ENCODE measurements at regions not wholly inside any gene's neighbourhood (a gene's known extent, or its start where the extent isn't known, plus 50 kb on each side); places are given as distances from the start of the nearest gene placed in this dataset.

DNA sequence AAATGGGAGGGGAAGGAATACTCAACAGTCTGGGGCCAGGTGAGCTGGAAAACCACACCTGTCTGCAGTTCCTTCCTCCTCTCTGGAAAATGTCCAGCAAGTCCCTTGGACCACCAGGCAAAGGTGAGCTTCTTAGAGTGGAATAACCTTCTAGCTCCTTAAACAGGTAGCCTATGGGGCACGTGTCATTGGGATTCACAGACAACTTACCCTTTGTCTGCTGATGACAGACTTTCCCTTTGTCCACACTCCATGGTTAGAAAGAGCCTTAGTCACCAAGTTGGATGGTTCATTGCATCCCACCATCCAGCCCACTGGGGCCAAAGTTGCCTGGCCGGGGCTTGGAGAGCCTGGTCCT, 98.0 kb upstream of the ITGA6 start:
- no peak for DNase-seq (ENCODE audit: low read depth in 3 of 3)

DNA sequence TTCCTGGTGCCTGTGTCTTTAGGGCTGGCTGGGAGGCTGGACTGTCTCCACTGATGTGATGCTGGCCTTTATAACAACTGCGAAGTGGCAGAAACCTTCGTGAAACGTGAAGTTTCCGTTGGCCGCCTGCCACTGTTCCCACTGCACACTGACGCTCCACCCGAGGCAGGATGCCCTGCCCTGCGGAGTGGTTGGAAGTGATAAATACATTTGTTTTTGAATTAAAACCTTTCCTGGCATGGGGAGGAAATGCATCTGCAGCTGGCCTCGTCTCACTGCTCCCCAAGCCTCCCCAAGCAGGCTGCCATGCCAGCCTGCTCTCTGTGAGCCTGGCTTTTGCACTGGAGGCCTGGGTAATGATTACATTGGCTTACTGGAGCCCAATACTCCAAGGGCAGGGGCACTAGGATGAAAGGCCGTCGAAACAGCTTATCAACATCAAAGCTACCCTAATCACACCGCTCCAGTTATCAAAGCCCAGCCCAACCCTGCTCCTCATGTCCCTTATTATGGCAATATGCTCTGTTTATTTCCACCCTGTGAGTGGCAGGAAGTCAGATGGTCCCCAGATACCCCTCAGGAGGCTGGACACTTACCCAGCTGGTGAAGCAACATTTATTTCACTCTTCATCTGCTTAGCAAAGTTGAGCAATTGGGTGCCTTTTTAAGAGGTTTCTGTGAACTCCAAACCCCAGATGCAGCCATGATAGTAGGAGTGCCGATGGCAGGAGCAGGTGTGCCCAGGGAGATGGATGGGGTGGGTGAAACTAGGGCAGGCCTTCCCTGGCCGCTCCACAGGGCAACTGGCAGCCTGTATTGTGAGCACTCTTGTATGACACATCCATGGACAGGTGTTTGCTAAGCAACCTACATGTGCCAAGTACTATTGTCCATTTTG, 97.4 kb upstream of the ITGA6 start:
- DNase-seq (ENCODE audit: low read depth in 3 of 3) = no peak

DNA sequence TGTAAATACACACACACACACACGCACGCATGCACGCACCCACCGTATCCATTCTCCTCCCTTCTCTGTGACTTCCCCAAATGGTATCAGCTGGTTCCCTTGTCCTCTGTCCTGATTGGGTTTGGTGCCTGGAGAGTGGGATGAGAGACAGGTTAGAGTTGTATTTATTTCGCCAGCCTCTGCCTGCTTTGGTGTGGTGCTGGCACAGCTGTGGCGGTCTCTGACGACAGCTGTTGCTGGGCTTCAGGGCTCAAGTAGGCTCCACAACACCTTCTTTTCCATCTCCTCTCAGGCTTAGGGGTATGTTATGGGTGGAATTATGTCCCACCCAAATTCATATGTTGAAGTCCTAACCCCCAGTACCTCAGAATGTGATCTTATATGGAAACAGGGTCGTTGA, 94.9 kb upstream of the ITGA6 start:
- no peak for DNase-seq (ENCODE audit: low read depth in 3 of 3)

DNA sequence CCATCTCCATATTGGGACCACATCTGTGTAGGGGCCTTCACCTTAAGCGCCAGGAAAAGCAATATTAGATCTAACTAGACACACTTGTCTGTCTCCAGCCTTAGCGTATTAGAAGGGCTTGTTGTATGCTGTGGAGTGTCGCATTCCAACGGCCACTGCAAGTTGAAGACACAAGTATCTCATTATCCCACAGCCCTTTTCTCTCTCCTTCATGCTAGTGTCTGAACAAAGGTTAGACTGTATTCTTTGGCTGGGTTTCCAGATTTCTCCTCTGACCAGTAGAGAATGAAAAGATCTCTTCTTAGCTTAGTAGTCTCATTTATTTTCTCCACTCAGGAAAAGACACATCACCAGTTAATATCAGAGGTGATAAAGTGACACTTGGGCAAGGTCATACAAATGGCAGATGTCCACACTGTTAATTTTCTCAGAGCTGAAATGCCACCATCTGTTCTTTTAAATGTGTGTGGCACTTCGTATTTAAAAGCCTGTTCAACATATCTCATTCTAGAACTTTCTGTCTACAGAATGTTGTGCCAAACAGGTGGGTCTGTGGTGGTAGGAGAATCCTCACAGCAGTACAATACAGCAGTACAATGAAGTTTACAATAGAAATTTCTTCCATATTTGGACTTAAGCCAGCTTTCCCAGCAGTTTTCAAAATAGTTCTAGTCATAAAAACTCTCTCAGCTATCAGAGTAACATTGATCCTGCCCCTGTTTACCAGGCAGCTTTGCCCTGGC, 94.0 kb upstream of the ITGA6 start:
- DNase-seq (ENCODE audit: low read depth in 3 of 3) = no peak

DNA sequence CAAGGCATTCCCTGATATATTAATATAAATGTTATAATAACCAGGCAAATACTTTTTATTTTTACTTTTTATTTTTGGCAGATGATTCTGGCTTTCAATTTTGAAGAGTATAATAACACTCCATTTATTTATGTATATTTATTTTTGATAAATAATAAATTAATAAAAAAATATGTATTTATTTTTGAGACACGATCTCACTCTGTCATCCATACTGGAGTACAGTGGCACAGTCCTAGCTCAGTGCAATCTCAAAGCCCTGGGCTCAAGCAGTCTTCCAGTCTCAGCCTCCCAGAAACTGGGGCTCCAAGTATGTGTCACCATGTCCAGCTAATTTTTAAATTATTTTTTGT, 93.4 kb upstream of the ITGA6 start:
- DNase-seq (ENCODE audit: low read depth in 3 of 3) = no peak

DNA sequence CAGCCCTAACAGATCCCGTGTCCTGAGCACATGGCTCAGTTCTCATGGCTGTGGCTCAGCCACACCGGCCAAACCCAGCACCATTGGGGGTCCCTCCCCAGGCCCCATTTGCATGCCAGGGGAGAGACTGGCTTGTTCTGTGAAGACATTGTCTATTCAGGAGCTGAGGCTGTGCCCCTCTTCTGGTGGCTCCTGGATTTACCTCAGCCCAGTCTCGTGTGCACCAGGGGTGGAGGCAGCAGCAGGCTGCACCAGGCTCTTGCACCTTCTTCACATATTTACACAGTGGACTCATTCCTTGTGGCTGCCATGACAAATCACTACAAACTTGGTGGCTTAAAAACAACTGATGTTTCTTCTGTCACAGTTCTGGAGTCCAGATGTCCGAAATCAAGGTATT, 92.4 kb upstream of the ITGA6 start:
- DNase-seq (ENCODE audit: low read depth in 3 of 3) = no peak

DNA sequence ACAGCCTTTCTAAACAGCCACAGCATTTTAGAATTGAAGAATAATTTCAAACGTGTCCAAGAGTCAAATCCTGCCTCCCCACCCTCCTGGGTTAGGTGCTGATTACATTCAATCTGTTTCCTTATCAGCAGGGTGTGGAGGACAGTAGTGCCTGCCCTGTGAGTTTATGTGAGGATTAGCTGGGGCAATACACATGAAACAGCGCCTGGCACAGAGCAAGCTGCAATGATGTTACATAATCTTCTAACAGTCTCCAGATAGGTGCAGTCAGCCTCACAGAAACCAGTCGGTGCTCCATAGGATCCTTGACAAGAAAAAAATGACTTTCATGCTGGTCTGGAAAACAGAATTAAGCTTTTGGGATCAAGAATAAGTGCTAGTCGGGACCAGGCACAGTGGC, 91.7 kb upstream of the ITGA6 start:
- DNase-seq (ENCODE audit: low read depth in 3 of 3) = no peak

DNA sequence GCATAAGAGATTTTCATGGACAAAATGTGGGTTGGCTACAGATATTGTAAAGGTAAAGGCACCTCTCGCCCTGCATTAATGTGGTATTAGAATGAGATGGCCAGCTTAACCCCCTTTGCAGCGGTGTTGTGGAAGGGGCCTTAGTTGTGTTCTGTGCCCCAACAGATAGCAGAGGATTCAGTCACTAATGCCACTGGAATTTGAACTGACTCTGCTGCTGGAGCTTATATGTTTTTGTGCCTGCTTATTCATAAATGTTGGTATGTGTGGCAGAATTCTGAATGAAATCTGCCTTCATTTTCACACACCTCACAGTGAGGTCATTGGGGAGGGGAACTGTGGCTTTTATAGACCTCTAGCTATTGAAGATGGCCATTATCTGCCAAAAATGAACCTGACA, 90.7 kb upstream of the ITGA6 start:
- DNase-seq (ENCODE audit: low read depth in 3 of 3) = no peak

DNA sequence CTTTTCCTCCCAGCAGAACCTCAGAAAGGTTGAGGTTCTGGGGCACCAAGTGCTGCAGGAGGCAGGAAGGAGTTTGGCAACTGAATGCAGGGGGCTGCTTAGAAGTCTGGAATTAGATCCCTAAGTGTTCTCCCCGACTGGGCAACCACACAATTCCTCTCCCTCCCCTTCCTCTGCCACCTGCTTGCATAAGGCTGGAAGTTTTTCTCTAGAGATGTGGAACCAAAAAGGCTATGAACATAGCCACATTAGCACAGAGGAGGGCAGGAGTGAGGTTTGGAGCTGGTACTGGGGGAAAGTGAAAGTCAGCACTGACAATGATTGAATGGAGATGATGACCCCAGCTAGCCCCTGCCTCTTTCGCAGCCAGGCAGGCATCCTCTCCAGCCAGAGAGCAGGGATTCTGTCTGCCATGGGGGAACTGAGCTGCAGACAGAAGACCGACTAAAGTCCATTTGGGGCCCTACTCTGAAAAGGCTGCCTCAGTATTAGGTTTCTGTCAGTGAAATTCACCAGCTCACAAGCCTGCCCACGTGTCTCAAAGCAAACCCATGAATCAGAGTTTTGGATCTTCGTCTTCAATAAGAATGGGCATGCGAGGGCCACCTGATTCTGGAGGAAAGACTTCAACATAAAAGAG, 87.9 kb upstream of the ITGA6 start:
- no peak for DNase-seq (ENCODE audit: low read depth in 3 of 3)

DNA sequence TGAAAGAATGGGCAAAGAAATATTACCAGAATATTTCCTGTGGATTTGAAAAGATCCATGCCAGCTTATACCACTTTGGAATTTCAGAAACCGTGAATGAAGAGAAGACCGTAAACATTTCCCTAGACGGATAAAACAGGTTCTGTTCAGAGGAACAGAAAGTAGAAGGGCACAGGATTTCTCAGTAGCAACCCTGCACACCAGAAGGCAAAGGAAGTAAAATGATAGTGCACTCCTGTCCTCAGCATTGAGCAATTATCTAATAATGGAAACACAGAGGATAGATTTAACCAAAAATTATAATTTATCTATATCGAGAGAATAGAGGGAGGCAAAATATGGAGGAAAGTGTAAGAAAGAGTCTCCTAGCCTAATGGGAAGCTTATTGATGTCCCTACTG, 87.0 kb upstream of the ITGA6 start:
- no peak for DNase-seq (ENCODE audit: low read depth in 3 of 3)

DNA sequence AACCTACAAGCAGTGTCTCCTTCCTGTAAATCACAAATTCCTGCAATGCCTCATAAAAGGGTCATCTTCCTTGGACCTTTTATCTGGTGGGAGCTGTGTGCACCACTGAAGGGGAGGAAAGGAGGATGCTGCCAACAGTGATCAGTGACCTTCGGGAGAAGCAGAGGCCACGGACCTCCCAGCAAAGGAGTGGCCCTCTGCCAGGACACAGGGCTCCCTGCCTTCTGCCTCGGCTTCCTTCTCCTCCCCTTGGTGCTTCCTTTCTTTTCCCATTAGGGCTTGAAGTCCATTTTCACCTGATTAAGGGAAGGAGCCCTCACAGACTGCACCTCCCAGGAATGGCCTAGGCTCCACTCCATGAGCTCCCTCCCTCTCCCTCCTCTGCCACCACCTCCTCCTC, 85.3 kb upstream of the ITGA6 start:
- no peak for DNase-seq (ENCODE audit: low read depth in 3 of 3)

DNA sequence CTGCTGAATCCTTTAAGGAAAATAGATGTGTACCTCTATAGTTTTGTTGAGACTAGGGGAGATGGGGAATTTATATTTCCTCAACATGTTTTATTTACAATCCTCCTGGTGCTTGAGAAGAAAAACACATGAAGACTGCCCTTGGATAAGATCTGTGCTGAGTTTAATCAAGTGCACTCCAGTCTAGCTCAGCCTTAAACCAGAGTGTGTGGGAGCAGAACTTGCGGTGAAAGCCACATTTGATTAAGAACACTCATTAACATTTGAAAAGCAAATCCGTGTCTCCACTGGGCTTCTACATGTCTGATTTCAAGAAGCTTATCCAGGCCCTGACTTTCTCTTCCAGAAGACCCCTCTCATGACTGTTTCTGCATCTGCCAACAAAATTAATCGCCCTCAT, 84.8 kb upstream of the ITGA6 start:
- no peak for DNase-seq (ENCODE audit: low read depth in 3 of 3)

DNA sequence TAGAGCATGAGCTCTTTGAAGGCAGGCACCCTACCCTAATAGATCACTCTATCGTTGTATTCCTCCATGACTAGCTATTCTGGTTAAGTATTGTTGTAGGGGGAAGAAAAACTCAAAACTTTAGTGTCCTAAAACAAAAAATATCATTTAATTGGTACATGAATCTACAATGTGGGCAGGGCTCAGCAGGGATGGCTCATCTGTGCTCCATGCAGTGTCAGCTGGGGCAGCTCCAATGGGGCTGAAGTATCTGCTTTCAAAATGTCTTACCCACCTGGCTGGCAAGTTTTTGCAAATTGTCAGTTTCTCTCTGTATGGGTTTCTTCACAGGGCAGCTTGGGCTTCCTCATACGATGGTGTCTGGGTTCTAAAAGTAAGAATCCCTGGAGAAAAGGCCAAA, 83.2 kb upstream of the ITGA6 start:
- no peak for DNase-seq (ENCODE audit: low read depth in 3 of 3)

DNA sequence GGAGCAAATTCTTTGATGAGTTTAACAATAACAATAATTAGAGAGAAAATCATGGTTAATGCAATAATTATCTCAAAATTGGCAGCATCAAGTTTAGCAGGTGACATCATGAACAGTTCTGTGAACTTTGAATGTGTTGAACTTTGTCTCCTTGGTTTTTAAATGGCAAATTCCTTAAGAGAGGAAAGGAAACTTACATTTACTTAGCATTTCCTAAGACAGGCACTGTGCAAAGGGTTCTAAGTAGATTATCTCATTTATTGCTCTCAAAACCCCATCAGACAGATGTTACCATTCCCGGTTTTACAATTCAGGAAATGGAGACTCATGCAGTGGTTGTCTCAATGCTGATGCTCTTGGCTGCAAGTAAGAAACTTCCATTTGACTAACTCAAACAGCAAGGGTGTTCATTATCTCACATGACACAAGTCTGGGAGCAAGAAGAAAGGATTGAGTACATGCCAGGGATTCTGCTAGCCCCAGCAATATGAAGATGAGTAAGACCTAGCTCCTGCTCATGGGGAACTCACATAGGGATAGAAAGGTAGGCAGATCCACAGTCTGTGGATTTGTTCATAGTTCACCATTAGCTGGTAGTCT, 81.3 kb upstream of the ITGA6 start:
- DNase-seq (ENCODE audit: low read depth in 3 of 3) = no peak

DNA sequence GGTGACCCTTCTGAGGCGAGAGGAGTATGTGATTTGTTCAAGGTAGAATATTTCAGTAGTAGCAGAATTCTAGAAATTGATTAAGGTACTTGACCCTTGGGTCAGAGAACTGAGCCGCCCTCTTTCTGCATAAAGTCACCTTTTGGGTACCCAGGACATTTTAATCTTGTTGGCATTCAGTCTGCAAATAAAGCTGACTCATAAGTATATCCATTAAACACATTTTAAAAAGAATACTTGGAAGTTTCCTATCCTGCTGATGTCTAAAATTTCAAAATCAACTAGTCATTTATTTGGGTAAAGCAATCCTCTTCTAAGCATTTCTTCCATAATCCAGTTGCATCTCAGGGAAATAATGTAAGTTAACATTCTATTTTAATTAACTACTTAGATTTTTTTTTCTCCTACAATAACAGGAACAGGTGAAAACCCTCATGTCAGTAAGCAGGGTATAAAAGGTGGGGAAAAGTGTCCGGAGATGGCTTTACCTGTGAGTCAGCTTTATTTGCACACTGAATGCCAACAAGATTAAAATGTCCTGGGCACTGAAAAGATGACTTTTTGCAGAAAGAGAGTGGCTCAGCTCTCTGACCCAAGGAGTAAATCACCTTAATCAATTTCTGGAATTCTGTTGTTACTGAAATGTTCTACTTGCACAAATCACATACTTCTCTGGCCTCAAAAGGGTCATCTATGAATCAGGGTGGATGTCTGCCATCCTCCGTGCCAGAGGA, 78.7 kb upstream of the ITGA6 start:
- no peak for DNase-seq (ENCODE audit: low read depth in 3 of 3)

DNA sequence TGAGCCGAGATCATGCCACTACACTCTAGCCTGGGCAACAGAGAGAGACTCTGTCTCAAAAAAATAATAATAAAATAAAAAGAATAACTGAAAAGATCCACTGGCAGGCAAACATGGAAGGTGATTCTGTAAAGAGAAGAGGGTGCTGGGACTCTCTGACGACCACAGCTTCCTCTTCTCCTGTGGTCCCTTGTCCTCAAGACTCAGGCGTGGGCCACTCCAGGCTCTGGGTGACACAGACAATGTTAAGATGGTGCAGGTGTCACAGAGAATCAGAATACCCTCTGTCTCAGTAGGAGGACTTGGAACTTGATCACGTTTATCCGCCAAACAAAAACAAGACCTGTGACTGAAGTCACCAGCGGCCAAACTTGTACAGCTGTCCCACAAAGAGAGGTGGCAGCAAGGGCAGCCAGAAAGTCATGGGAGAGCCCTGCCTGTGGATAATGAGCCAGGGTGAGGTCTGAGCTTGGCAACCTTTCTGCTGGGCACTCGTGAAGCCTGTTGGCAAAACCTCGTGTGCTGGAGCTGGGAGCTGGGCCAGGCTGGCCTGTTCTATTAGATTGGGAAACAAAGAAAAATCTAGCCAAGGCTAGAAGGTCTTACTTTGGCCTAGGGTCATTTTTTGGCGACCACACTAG, 76.4 kb upstream of the ITGA6 start:
- DNase-seq (ENCODE audit: low read depth in 3 of 3) = no peak

DNA sequence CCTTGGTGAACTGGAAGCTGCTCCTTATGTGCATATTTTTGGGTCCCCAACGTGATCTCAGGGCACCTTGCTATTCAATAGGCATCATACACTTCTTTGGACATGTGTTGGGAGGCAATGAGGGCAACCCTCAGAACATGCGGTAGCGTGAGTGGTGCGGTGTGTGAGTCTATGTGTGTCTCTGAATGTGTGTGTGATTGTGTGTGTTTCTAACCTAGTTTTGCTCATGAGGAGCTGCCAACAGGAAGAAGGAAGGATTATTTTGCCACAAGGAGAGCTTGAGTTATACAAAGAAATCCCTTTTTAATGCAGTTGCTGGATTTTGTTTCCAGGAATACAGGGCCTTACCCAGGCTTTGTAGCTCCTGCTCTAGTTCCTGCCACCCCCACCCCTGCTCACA, 75.8 kb upstream of the ITGA6 start:
- no peak for DNase-seq (ENCODE audit: low read depth in 3 of 3)

DNA sequence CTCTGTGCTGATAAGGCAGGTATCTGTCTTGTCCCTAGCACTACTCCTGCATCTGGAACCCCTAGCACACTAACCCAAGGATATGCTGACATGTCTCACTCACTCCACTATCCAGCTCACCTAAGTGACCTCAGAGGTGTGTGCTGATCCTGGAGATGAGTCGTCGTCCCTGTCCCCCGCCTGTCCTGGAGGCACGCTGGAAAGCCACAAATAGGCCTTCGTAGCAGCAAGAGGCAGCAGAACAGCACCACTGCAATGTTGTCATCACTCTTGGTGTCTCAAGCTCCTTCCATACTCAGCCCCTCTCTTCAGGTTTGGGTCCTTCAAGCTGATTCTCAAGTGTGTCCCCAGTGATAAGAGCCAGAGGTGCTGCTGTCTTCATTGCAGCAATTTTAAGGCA, 73.0 kb upstream of the ITGA6 start:
- no peak for DNase-seq (ENCODE audit: low read depth in 3 of 3)

DNA sequence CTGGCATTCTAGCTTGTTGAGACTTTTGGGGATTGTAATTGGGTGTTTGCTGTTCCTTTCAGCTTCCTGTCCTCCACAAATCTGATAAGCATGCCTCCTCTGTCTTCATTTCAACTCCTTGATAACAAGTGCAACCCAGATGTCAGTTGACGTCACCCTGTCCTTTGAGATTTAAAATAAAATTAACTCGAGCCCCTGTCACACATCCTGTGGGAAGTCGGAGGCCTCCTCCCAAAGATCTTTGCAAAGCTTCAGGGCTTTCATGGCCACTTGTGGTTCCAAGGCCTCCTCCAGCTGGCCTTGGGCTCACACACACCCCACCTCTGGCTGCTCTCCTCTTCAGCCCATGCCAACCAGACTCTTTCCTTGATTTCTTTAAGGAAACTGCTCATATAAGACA, 69.9 kb upstream of the ITGA6 start:
- DNase-seq (ENCODE audit: low read depth in 3 of 3) = no peak

DNA sequence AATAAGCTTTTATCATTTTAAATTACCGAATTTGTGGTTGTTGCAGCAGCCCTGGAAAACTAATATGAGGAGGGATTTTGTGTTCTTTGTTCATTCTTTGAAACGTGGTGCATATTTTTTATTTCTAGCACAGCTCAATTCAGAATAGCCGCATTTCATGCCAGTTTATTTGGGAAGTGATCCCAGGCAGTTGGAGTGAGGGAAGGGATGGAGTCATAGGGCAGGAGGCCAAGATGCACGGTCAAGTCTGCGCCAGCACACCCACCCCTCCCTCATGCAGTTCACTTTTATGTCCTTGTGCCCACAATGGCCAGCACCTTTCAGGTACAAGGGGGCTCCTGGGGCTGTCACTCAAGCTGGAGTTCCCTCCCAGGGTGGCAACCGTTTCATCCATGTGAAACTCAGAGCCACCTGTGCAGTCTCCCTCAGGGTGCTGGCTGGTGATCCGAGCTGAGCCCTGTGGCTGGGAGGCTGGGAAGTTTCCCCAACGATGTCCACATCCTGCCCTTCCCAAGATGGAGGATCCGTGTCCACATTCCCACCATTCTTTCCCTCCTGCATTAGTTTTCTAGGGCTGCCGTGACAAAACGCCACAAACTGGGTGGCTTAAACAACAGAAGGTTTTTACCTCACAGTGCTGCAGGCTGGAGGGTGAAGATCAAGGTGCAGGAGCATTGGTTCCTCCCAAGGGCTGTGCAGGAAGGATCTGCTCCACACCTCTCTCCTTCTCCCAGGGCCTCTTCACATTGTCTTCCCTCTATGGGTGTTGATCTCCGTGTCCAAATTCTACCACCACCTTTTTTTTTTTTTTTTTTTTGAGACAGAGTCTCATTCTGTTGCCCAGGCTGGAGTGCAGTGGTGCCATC, 68.5 kb upstream of the ITGA6 start:
- DNase-seq (ENCODE audit: low read depth in 3 of 3) = no peak

DNA sequence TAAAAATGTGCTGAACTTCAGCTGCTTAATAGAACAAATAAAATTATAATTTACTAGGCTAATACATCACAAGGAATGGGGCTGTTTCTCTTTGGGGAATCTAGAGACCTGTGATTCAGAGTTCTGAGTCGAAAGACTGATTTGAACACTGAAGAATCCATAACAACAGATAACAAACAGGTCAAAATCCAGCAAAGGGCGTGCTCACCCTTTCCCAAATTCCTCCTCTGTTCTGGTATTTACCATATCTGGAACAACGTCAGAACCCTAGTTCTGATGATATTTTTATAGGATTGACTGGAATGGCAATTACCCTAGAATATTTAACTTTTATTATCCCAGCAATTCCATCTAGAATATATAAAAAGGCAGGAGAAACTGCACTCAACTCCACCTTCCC, 66.0 kb upstream of the ITGA6 start:
- DNase-seq (ENCODE audit: low read depth in 3 of 3) = no peak

Data from stimulated activated CD4-positive, alpha-beta T cell treated with anti-CD3 and anti-CD28 coated beads, TNF-alpha, amount 100 ng/mL, for 24 hours (primary cell).